IMR-90 (cell line): ENCODE measurements at regions not wholly inside any gene's neighbourhood (a gene's known extent, or its start where the extent isn't known, plus 50 kb on each side); places are given as distances from the start of the nearest gene placed in this dataset.

Source experiments
- ATAC-seq: fragments of 200-7000 bp; cut with Tn5 transposase; 2 replicates; pipeline ENCODE4 v1.9.1; 2020; ENCODE audit warnings: low read depth, mild to moderate bottlenecking, moderate library complexity
- BruUV-seq: library from RNA; stranded (reverse); fragments of 400-500 nt; replicated peaks from 2 replicates; lab custom pipeline; 2021; lab: Mats Ljungman, UMichigan
- CTCF ChIA-PET: fragments of 300-600 bp; formaldehyde crosslinking; extraction: SDS; loops from one replicate; lab custom pipeline; 2021; ENCODE audit warnings: antibody characterized with exemption; lab: Yijun Ruan, JAX
- POLR2A ChIA-PET: fragments of 300-600 bp; sonication (Branson Sonifier 250); formaldehyde crosslinking; loops from one replicate; lab custom pipeline; 2022; ENCODE audit warnings: antibody characterized with exemption; ENCODE audit not compliant: unreplicated experiment; lab: Charles Lee
- DNase-seq: peaks from one replicate; pipeline ENCODE4 v3.0.0; 2013
- H2AFZ ChIP-seq: replicated peaks from 2 replicates; pipeline ENCODE3; 2013; ENCODE audit warnings: low read length, mild to moderate bottlenecking; ENCODE audit not compliant: poor library complexity
- H2AK5ac ChIP-seq: 2 replicates; pipeline ENCODE4 v1.6.1; 2013; ENCODE audit warnings: low read depth, low read length, inconsistent platforms
- H2AK9ac ChIP-seq: replicated peaks from 2 replicates; pipeline ENCODE3; 2013; ENCODE audit warnings: mild to moderate bottlenecking, low read depth, low read length, moderate library complexity; ENCODE audit not compliant: poor library complexity
- H2BK120ac ChIP-seq: 2 replicates; pipeline ENCODE4 v1.6.1; 2013; ENCODE audit warnings: low read depth, low read length, inconsistent platforms
- H2BK15ac ChIP-seq: 3 replicates; pipeline ENCODE4 v1.6.1; 2013; ENCODE audit warnings: low read depth, low read length, inconsistent platforms
- H2BK20ac ChIP-seq: 2 replicates; pipeline ENCODE4 v1.6.1; 2013; ENCODE audit warnings: low read depth, mild to moderate bottlenecking, inconsistent platforms, low read length, moderate library complexity
- H2BK5ac ChIP-seq: 2 replicates; pipeline ENCODE4 v1.6.1; 2013; ENCODE audit warnings: mild to moderate bottlenecking, low read depth, low read length, inconsistent platforms; ENCODE audit not compliant: poor library complexity, severe bottlenecking
- H3K14ac ChIP-seq: replicated peaks from 2 replicates; pipeline ENCODE4 v1.6.1; 2013; ENCODE audit warnings: low read depth, low read length, inconsistent platforms
- H3K18ac ChIP-seq: 2 replicates; pipeline ENCODE4 v1.6.1; 2013; ENCODE audit warnings: low read depth, low read length, control low read depth
- H3K23ac ChIP-seq: 2 replicates; pipeline ENCODE4 v1.6.1; 2013; ENCODE audit warnings: low read depth, low read length, inconsistent platforms
- H3K27ac ChIP-seq: 2 replicates; pipeline ENCODE4 v1.5.1; 2013; ENCODE audit warnings: mild to moderate bottlenecking, control low read depth, low read length; ENCODE audit not compliant: insufficient read depth
- H3K27me3 ChIP-seq: 2 replicates; pipeline ENCODE4 v1.6.1; 2013; ENCODE audit warnings: low read length; ENCODE audit not compliant: control insufficient read depth, insufficient read depth
- H3K36me3 ChIP-seq: 2 replicates; pipeline ENCODE4 v1.6.1; 2013; ENCODE audit warnings: low read length, mixed read lengths; ENCODE audit not compliant: control insufficient read depth, insufficient read depth
- H3K4ac ChIP-seq: 2 replicates; pipeline ENCODE4 v1.6.1; 2013; ENCODE audit warnings: low read depth, low read length, inconsistent platforms
- H3K4me1 ChIP-seq: 2 replicates; pipeline ENCODE4 v1.6.1; 2013; ENCODE audit warnings: low read length, mixed read lengths; ENCODE audit not compliant: control insufficient read depth, insufficient read depth
- H3K4me2 ChIP-seq: 2 replicates; pipeline ENCODE4 v1.6.1; 2013; ENCODE audit warnings: low read depth, mild to moderate bottlenecking, control low read depth, low read length, moderate library complexity
- H3K4me3 ChIP-seq: 2 replicates; pipeline ENCODE4 v1.5.1; 2013; ENCODE audit warnings: low read depth, mild to moderate bottlenecking, control low read depth, low read length, moderate library complexity; ENCODE audit not compliant: insufficient read depth
- H3K56ac ChIP-seq: 2 replicates; pipeline ENCODE4 v1.6.1; 2013; ENCODE audit warnings: low read length, inconsistent platforms; ENCODE audit not compliant: insufficient read depth; ENCODE audit errors: extremely low read depth
- H3K79me1 ChIP-seq, 2 experiments: 2 replicates each; pipeline ENCODE4 v1.6.1; 2013; ENCODE audit warnings: low read length in 2 of 2, inconsistent platforms in 1 of 2, low read depth in 1 of 2
- H3K9ac ChIP-seq: 2 replicates; pipeline ENCODE4 v1.6.1; 2013; ENCODE audit warnings: low read depth, low read length, control low read depth
- H3K9me1 ChIP-seq: 2 replicates; pipeline ENCODE4 v1.6.1; 2013; ENCODE audit warnings: low read length, inconsistent platforms; ENCODE audit not compliant: insufficient read depth
- H3K9me3 ChIP-seq: 2 replicates; pipeline ENCODE4 v1.6.1; 2013; ENCODE audit warnings: low read length; ENCODE audit not compliant: control insufficient read depth, insufficient read depth
- H4K20me1 ChIP-seq: 2 replicates; pipeline ENCODE4 v1.6.1; 2013; ENCODE audit warnings: low read length, inconsistent platforms; ENCODE audit not compliant: insufficient read depth
- H4K5ac ChIP-seq: 2 replicates; pipeline ENCODE4 v1.6.1; 2013; ENCODE audit warnings: mild to moderate bottlenecking, low read depth, low read length, control low read depth
- H4K8ac ChIP-seq, 2 experiments: 2 replicates each; pipeline ENCODE4 v1.6.1; 2013; ENCODE audit warnings: low read depth in 2 of 2, low read length in 2 of 2, control low read depth in 1 of 2, inconsistent platforms in 1 of 2
- H4K91ac ChIP-seq: 2 replicates; pipeline ENCODE4 v1.6.1; 2013; ENCODE audit warnings: low read depth, low read length, inconsistent platforms; ENCODE audit not compliant: insufficient read depth
- FOS ChIP-seq: fragments of 150-350 bp; IDR thresholded peaks from 2 replicates; pipeline ENCODE4 v1.6.1; 2016; ENCODE audit warnings: low read depth, low read length
- MAFK ChIP-seq: IDR thresholded peaks from 2 replicates; pipeline ENCODE4 v1.6.1; 2012; ENCODE audit warnings: low read depth, low read length, improper control_type of control experiment
- MAZ ChIP-seq: IDR thresholded peaks from 2 replicates; pipeline ENCODE4 v1.6.1; 2012; ENCODE audit warnings: low read depth, mild to moderate bottlenecking, low read length, improper control_type of control experiment, moderate library complexity, borderline replicate concordance
- SMC3 ChIP-seq: fragments of 150-350 bp; IDR thresholded peaks from 2 replicates; pipeline ENCODE4 v1.6.1; 2016; ENCODE audit warnings: low read depth, mild to moderate bottlenecking, antibody characterized with exemption, low read length, moderate library complexity
- WGBS, 2 experiments: methylation state at CpG; one replicate each; pipeline versions ENCODE4 v1.1.5 to v1.1.7; 2013; ENCODE audit warnings: missing lambda C conversion rate in 2 of 2; ENCODE audit not compliant: insufficient read length in 1 of 2; ENCODE audit errors: extremely low coverage in 2 of 2; 5-methylcytosine and 5-hydroxymethylcytosine counted together
- dilution Hi-C: fragments of 300-500 bp; cut with HindIII; formaldehyde crosslinking; loops from one replicate; pipeline ENCODE4 v1.14.3; 2018; ENCODE audit warnings: low sequenced_read_pairs; ENCODE audit not compliant: unreplicated experiment
- in situ Hi-C: fragments of 300-500 bp; cut with MboI; formaldehyde crosslinking; loops from 3 replicates; pipeline ENCODE4 v1.14.3; 2019; ENCODE audit warnings: low sequenced_read_pairs, inconsistent platforms, mixed read lengths
- intact Hi-C: fragments of 100-400 bp; cut with micrococcal nuclease; formaldehyde crosslinking; loops from 2 replicates; pipeline ENCODE4 v1.10.0; 2022

DNA sequence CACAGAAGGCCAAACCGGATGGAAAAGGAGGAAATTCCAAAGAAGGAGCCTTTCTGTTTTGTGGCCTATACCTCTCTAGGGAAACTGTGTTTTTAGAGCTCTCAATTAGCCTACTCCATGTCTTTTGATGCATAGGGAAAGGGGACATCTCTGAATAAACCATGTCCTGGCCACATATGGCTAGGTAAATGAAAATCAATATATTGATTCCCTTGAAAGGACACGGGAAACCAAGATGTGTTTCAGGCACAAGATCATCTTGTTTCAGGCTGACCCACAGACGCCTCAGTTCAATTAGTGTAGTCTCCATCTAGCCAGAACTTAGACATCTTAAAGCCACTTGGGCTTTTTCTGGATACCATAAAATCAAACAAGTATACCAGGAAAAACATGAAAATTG lies 363.1 kb downstream of the ENC1 start:
- Histone ChIP-seq H3K36me3 (no peaks in the 10 kb centered on the region), H3K27ac (no peak overlapping the region), H2AK9ac (no peak overlapping the region), H4K8ac (no peak overlapping the region), H3K79me1 (no peaks in the 10 kb centered on the region), H3K4me2 (no peak overlapping the region), H3K4me3 (no peak overlapping the region), H3K9me1 (no peaks in the 10 kb centered on the region; the same call in 1 of the 2 replicates), H4K5ac (no peak overlapping the region), H4K91ac (no peak overlapping the region), H3K9ac (no peak overlapping the region), H3K4me1 (no peaks in the 10 kb centered on the region), H3K27me3 (no peaks in the 10 kb centered on the region; the same call in 1 of the 2 replicates), H3K9me3 (no peaks in the 10 kb centered on the region), H2AK5ac (no peak overlapping the region), H2BK5ac (no peak overlapping the region), H2BK15ac (no peak overlapping the region), H2BK120ac (no peak overlapping the region), H3K23ac (no peak overlapping the region), H3K4ac (no peak overlapping the region), H3K14ac (no peak overlapping the region), H2AFZ (no peak overlapping the region), H4K20me1 (no peaks in the 10 kb centered on the region), H3K56ac (no peak overlapping the region), H3K18ac (no peak overlapping the region), H2BK20ac (no peak overlapping the region)
- intact Hi-C loops (no loop called here), dilution Hi-C loops (no loop called here), in situ Hi-C loops (no loop called here)
- no TSS peak for BruUV-seq
- TF ChIP-seq FOS (no peak), SMC3 (no peak), MAFK (no peak), MAZ (no peak)
- ATAC-seq (no peak), DNase-seq (no peak)
- CTCF ChIA-PET, result no interaction called here
- POLR2A ChIA-PET, result no interaction called here
- WGBS, 2 experiments, result 100% methylated on average over 2 of the region's 3 CpGs; no CpG with 5 or more reads in 1 of the 2 experiments
